ENCODE measurements at regions not wholly inside any gene's neighbourhood (a gene's known extent, or its start where the extent isn't known, plus 50 kb on each side); places are given as distances from the start of the nearest gene placed in this dataset.

DNA sequence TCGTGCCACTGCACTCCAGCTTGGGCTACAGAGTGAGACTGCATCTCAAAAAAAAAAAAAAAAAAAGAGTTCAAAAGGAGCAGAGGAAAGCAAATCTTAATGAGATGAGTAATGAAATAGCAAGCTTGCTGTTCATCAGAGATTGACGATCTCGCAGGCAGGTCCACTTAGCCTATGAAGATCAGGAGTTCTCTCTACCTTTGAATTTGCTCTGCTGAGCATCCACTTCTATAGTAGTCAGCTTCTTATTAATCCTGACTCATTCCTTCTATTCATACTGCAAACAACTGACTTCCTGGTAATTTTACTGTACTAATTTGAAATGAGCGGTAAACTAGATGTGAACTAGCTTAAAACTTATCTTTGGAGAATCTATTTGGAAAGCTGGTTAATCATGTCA, 1014.6 kb downstream of the GATA3 start:
- TF ChIP-seq, protein P1, sequence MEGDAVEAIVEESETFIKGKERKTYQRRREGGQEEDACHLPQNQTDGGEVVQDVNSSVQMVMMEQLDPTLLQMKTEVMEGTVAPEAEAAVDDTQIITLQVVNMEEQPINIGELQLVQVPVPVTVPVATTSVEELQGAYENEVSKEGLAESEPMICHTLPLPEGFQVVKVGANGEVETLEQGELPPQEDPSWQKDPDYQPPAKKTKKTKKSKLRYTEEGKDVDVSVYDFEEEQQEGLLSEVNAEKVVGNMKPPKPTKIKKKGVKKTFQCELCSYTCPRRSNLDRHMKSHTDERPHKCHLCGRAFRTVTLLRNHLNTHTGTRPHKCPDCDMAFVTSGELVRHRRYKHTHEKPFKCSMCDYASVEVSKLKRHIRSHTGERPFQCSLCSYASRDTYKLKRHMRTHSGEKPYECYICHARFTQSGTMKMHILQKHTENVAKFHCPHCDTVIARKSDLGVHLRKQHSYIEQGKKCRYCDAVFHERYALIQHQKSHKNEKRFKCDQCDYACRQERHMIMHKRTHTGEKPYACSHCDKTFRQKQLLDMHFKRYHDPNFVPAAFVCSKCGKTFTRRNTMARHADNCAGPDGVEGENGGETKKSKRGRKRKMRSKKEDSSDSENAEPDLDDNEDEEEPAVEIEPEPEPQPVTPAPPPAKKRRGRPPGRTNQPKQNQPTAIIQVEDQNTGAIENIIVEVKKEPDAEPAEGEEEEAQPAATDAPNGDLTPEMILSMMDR (IDR thresholded peaks at IDR 0.05; ENCODE audit: insufficient read depth, low read depth, low read length) = no peak
- no peak for TF ChIP-seq EZH2 (IDR thresholded peaks at IDR 0.05; ENCODE audit: insufficient read depth, low read length)
